Body of pancreas (tissue), 4 donors: ENCODE measurements at regions not wholly inside any gene's neighbourhood (a gene's known extent, or its start where the extent isn't known, plus 50 kb on each side); places are given as distances from the start of the nearest gene placed in this dataset.

ENCODE experiments used
- ATAC-seq: fragments of 150-250 bp; one replicate; pipeline ENCODE4 v1.9.1; 2016
- DNase-seq, 4 donors: peaks; one replicate each; pipeline ENCODE4 v3.0.0-alpha.2; 2019
- H3K27ac ChIP-seq, 4 donors: fragments of 200-600 bp; sonication (generic); 1 replicate in 3 of 4; 2 replicates in 1 of 4; pipeline versions ENCODE4 v1.5.1 to v1.6.1; 2016 to 2019; ENCODE audit warnings: mild to moderate bottlenecking in 1 of 4, mixed read lengths in 1 of 4, moderate library complexity in 1 of 4
- H3K27me3 ChIP-seq, 2 donors: fragments of 200-600 bp; sonication (generic); one replicate each; pipeline ENCODE4 v1.6.0; 2016; ENCODE audit warnings: mild to moderate bottlenecking in 1 of 2
- H3K36me3 ChIP-seq, 2 donors: fragments of 200-600 bp; sonication (generic); replicated peaks in 1 of 2; 2 replicates each; pipeline ENCODE4 v1.5.1; 2016; ENCODE audit warnings: low read depth in 2 of 2; ENCODE audit not compliant: insufficient read depth in 1 of 2
- H3K4me1 ChIP-seq: fragments of 200-600 bp; sonication (generic); one replicate; pipeline ENCODE4 v1.6.0; 2016
- H3K4me3 ChIP-seq, 2 donors: fragments of 200-600 bp; sonication (generic); 1 replicate in 1 of 2; 2 replicates in 1 of 2; pipeline ENCODE4 v1.5.1; 2016 to 2019
- H3K9me3 ChIP-seq, 3 donors: fragments of 200-600 bp; sonication (generic); 1 replicate in 2 of 3; 2 replicates in 1 of 3; pipeline ENCODE4 v1.5.1; 2016
- POLR2A ChIP-seq, 3 donors: fragments of 450-650 bp; IDR thresholded peaks; one replicate each; pipeline ENCODE4 v1.6.1; 2016; ENCODE audit warnings: antibody characterized with exemption in 3 of 3, mild to moderate bottlenecking in 2 of 3
- WGBS, 2 donors: methylation state at CpG; one replicate each; pipeline ENCODE4 v1.1.5; 2017; 5-methylcytosine and 5-hydroxymethylcytosine counted together
- intact Hi-C: fragments of 100-400 bp; cut with DNase I; formaldehyde crosslinking; loops from one replicate; pipeline ENCODE4 v1.15.1; 2023
- TF ChIP-seq, protein P1 (sequence below), 7 experiments: fragments of 450-650 bp in 4 of 7; fragments of 200-600 bp in 3 of 7; sonication (generic) in 3 of 7; IDR thresholded peaks; one replicate each; pipeline ENCODE4 v1.5.1; 2016 to 2019; ENCODE audit warnings: antibody characterized with exemption in 7 of 7

DNA sequence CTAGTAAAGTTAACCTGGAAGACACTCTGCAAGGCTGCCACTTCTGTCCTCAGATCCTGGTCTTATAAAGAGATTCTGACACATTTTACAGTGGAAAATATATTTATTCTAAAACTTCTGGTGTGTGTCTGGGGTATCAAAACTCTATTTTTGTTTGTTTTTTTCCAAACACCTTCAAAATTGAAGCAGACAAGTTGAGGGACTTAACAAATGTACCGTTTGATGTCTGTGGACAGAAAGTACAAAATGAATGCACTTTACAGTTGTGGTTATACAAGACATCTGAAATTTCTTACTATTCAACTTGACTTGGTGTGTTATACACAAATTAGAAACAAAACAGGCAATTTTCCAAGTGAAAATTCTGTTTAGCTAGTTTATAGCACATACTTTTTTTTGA lies 823.2 kb upstream of the SALL3 start:
- no peaks in the 10 kb centered on the region for H3K27me3 ChIP-seq
- intact Hi-C loops, result no loop called here
- no peaks in the 10 kb centered on the region for H3K4me1 ChIP-seq
- H3K9me3 ChIP-seq, result no peaks in the 10 kb centered on the region
- DNase-seq (no peak), ATAC-seq (no peak)
- no peaks in the 10 kb centered on the region for H3K36me3 ChIP-seq
- WGBS, 2 donors, result 51 to 60% methylated on average over 1 of the region's 1 CpG
- H3K4me3 ChIP-seq, result no peak overlapping the region
- H3K27ac ChIP-seq, result no peak overlapping the region
- TF ChIP-seq POLR2A (IDR thresholded peaks at IDR 0.05), result no peak
- TF ChIP-seq, protein P1, sequence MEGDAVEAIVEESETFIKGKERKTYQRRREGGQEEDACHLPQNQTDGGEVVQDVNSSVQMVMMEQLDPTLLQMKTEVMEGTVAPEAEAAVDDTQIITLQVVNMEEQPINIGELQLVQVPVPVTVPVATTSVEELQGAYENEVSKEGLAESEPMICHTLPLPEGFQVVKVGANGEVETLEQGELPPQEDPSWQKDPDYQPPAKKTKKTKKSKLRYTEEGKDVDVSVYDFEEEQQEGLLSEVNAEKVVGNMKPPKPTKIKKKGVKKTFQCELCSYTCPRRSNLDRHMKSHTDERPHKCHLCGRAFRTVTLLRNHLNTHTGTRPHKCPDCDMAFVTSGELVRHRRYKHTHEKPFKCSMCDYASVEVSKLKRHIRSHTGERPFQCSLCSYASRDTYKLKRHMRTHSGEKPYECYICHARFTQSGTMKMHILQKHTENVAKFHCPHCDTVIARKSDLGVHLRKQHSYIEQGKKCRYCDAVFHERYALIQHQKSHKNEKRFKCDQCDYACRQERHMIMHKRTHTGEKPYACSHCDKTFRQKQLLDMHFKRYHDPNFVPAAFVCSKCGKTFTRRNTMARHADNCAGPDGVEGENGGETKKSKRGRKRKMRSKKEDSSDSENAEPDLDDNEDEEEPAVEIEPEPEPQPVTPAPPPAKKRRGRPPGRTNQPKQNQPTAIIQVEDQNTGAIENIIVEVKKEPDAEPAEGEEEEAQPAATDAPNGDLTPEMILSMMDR (IDR thresholded peaks at IDR 0.05), result no peak

DNA sequence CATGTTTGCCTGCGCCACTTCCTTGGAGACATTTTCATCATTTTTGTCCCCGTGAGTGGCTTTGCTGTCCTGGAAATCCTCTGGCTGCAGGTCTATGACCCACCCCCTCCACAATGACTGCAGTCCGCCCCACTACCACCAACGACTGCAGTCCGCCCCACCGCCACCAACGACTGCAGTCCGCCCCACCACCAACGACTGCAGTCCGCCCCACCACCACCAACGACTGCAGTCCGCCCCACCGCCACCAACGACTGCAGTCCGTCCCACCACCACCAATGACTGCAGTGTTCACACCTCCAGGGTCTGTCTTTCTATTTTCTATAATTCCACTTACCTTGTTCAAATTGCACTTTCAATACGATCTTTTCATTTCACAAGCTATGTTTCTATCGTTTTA lies 820.7 kb upstream of the SALL3 start:
- intact Hi-C loops, result no loop called here
- DNase-seq (no peak), ATAC-seq (no peak)
- Histone ChIP-seq H3K9me3 (no peaks in the 10 kb centered on the region), H3K27me3 (no peaks in the 10 kb centered on the region), H3K36me3 (no peaks in the 10 kb centered on the region), H3K4me3 (no peak overlapping the region), H3K4me1 (no peaks in the 10 kb centered on the region), H3K27ac (no peak overlapping the region)
- WGBS, 2 donors, result 76 to 77% methylated on average over 17 of the region's 17 CpGs
- TF ChIP-seq, protein P1 (IDR thresholded peaks at IDR 0.05), result no peak
- no peak for TF ChIP-seq POLR2A (IDR thresholded peaks at IDR 0.05)

DNA sequence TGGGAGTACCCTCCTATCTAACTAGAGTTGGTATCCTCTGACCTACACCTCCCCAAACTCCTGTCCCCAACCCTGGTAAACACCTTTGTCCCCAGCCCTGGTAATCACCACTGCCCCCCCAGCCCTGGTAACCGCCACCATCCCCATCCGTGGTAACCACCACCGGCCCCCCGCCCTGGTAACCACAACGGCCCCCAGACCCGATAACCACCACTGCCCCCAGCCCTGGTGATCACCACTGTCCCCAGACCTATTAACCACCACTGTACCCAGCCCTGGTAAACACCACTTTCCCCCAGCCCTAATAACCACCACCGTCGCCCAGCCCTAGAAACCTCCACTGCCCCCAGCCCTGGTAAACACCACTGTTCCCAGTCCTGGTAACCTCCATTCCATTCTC lies 820.2 kb upstream of the SALL3 start:
- no peak for DNase-seq
- Histone ChIP-seq H3K4me3 (no peak overlapping the region), H3K36me3 (no peaks in the 10 kb centered on the region), H3K27ac (no peak overlapping the region), H3K4me1 (no peaks in the 10 kb centered on the region), H3K27me3 (no peaks in the 10 kb centered on the region), H3K9me3 (no peaks in the 10 kb centered on the region)
- 71 to 80% methylated on average over 8 of the region's 8 CpGs for WGBS, 2 donors
- ATAC-seq, result no peak
- TF ChIP-seq POLR2A (IDR thresholded peaks at IDR 0.05), result no peak
- TF ChIP-seq, protein P1 (IDR thresholded peaks at IDR 0.05), result no peak
- intact Hi-C loops, result no loop called here

GRCh38 chr18:78160961-78161656 lies 818.5 kb upstream of the SALL3 start:
- no peak for TF ChIP-seq POLR2A (IDR thresholded peaks at IDR 0.05)
- no peak for DNase-seq
- 38 to 39% methylated on average over 11 of the region's 11 CpGs for whole genome bisulfite sequencing, 2 donors
- Histone ChIP-seq H3K36me3 (no peaks in the 10 kb centered on the region), H3K27me3 (no peaks in the 10 kb centered on the region), H3K9me3 (no peaks in the 10 kb centered on the region), H3K4me1 (no peaks in the 10 kb centered on the region), H3K4me3 (no peak overlapping the region), H3K27ac (no peak overlapping the region)
- no peak for ATAC-seq
- intact Hi-C loops, result no loop called here

DNA sequence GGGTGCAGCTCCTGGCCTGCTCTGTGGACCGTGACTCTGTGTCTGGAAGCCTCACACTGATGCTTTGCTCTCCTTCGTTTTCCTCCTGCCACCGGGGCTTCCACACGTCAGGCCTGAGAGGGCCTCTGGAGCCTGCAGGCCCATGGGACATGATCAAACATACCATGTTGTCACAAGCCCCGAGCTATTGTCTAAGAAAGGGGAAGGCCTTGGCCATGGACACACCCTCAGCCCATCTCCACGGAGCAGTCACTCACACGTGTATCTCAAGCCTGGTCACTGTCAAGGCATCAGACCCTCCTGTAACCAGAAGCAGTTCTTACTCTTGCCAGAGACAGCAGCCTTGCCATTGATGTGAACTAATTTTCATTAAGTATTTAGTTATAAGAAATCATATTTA lies 814.1 kb upstream of the SALL3 start:
- 32 to 61% methylated on average over 7 of the region's 7 CpGs for WGBS, 2 donors
- TF ChIP-seq POLR2A (IDR thresholded peaks at IDR 0.05), result no peak
- TF ChIP-seq, protein P1 (IDR thresholded peaks at IDR 0.05), result no peak
- intact Hi-C loops, result no loop called here
- H3K36me3 ChIP-seq, result no peaks in the 10 kb centered on the region
- no peaks in the 10 kb centered on the region for H3K27me3 ChIP-seq
- H3K4me3 ChIP-seq, result no peak overlapping the region
- no peak overlapping the region for H3K27ac ChIP-seq
- H3K4me1 ChIP-seq, result no peaks in the 10 kb centered on the region
- DNase-seq (no peak), ATAC-seq (no peak)
- no peaks in the 10 kb centered on the region for H3K9me3 ChIP-seq
